ENCODE measurements at regions not wholly inside any gene's neighbourhood (a gene's known extent, or its start where the extent isn't known, plus 50 kb on each side); places are given as distances from the start of the nearest gene placed in this dataset.

DNA sequence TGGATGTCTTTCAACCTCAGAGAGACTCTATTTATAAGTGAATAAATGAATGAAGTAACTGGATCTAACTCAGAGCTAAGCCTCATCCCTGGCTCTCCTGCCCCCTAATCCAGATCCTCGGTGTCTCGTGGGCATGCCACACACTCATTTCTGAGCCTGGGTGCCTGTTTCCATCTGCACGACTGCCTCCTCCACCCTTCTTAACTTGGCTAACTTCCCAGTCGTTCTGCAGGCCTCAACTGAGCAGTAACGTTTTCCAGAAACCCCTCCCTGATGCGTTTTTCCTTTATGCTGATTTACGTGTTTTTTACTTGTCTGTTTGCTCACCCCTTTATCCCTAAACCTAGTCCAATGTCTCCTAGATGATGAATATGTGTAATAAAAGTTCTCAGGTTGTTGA, 186.9 kb upstream of the HS3ST1 start:
- Histone ChIP-seq H3K9ac (ENCODE audit: insufficient read depth in 1 of 2, low read depth in 2 of 2, low read length in 2 of 2) (no peak overlapping the region), H3K4me2 (ENCODE audit: insufficient read depth, low read length) (no peak overlapping the region), H3K4me3 (no peak overlapping the region), H3K27ac (ENCODE audit: extremely low read depth, low read depth, low read length) (no peak overlapping the region), H2AFZ (ENCODE audit: low read depth, low read length) (no peak overlapping the region), H3K36me3 (ENCODE audit: control insufficient read depth, insufficient read depth, low read length) (no peaks in the 10 kb centered on the region), H3K9me1 (ENCODE audit: control insufficient read depth, insufficient read depth, low read length) (no peaks in the 10 kb centered on the region), H3K79me2 (ENCODE audit: control insufficient read depth, insufficient read depth, low read length) (no peaks in the 10 kb centered on the region), H3K4me1 (replicated peaks in 1 of 2; ENCODE audit: control insufficient read depth in 2 of 2, insufficient read depth in 2 of 2, low read length in 2 of 2) (no peaks in the 10 kb centered on the region), H3K27me3 (ENCODE audit: control insufficient read depth in 2 of 2, insufficient read depth in 2 of 2, low read length in 2 of 2) (no peaks in the 10 kb centered on the region), H3K9me3 (replicated peaks; ENCODE audit: control insufficient read depth, insufficient read depth, low read depth, low read length) (no peaks in the 10 kb centered on the region), H4K20me1 (replicated peaks; ENCODE audit: control insufficient read depth, insufficient read depth, low read length) (no peaks in the 10 kb centered on the region)
- DNase-seq (ENCODE audit: extremely low read depth in 1 of 4, low spot score in 3 of 4) (no peak), FAIRE-seq (no peak), ATAC-seq (no peak)
- CTCF ChIA-PET (ENCODE audit: low intra/inter-chr PET ratio) = no interaction called here
- in situ Hi-C loops (cut with MboI) (no loop called here), intact Hi-C loops (cut with micrococcal nuclease) (no loop called here)
- TF ChIP-seq FIP1L1 (IDR thresholded peaks at IDR 0.05; ENCODE audit: low read depth, low read length, poor library complexity, severe bottlenecking) (no peak), NR2F6 (CRISPR knock-in tag; IDR thresholded peaks at IDR 0.05) (no peak), EP300 (IDR thresholded peaks at IDR 0.05; ENCODE audit: low read length) (no peak), MTA1 (IDR thresholded peaks at IDR 0.05; ENCODE audit: borderline replicate concordance) (no peak), E2F3 (CRISPR knock-in tag; IDR thresholded peaks at IDR 0.05) (no peak), ZNF436 (CRISPR knock-in tag; IDR thresholded peaks at IDR 0.05) (no peak), ARNT (IDR thresholded peaks at IDR 0.05) (no peak), HCFC1 (IDR thresholded peaks at IDR 0.05; ENCODE audit: low read depth, low read length) (no peak), KDM5B (IDR thresholded peaks at IDR 0.05; ENCODE audit: insufficient replicate concordance, low read depth, low read length) (no peak), RBM39 (optimal IDR thresholded peaks at IDR 0.05; ENCODE audit: low read depth, low read length) (no peak), TCF7L2 (IDR thresholded peaks at IDR 0.05; ENCODE audit: low read depth, low read length) (no peak), L3MBTL2 (IDR thresholded peaks at IDR 0.05) (no peak)
- TF ChIP-seq, protein P1, sequence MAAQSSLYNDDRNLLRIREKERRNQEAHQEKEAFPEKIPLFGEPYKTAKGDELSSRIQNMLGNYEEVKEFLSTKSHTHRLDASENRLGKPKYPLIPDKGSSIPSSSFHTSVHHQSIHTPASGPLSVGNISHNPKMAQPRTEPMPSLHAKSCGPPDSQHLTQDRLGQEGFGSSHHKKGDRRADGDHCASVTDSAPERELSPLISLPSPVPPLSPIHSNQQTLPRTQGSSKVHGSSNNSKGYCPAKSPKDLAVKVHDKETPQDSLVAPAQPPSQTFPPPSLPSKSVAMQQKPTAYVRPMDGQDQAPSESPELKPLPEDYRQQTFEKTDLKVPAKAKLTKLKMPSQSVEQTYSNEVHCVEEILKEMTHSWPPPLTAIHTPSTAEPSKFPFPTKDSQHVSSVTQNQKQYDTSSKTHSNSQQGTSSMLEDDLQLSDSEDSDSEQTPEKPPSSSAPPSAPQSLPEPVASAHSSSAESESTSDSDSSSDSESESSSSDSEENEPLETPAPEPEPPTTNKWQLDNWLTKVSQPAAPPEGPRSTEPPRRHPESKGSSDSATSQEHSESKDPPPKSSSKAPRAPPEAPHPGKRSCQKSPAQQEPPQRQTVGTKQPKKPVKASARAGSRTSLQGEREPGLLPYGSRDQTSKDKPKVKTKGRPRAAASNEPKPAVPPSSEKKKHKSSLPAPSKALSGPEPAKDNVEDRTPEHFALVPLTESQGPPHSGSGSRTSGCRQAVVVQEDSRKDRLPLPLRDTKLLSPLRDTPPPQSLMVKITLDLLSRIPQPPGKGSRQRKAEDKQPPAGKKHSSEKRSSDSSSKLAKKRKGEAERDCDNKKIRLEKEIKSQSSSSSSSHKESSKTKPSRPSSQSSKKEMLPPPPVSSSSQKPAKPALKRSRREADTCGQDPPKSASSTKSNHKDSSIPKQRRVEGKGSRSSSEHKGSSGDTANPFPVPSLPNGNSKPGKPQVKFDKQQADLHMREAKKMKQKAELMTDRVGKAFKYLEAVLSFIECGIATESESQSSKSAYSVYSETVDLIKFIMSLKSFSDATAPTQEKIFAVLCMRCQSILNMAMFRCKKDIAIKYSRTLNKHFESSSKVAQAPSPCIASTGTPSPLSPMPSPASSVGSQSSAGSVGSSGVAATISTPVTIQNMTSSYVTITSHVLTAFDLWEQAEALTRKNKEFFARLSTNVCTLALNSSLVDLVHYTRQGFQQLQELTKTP (IDR thresholded peaks at IDR 0.05; ENCODE audit: low read depth in 1 of 2, partially characterized antibody in 2 of 2) = no peak
- TF ChIP-seq, protein P2, sequence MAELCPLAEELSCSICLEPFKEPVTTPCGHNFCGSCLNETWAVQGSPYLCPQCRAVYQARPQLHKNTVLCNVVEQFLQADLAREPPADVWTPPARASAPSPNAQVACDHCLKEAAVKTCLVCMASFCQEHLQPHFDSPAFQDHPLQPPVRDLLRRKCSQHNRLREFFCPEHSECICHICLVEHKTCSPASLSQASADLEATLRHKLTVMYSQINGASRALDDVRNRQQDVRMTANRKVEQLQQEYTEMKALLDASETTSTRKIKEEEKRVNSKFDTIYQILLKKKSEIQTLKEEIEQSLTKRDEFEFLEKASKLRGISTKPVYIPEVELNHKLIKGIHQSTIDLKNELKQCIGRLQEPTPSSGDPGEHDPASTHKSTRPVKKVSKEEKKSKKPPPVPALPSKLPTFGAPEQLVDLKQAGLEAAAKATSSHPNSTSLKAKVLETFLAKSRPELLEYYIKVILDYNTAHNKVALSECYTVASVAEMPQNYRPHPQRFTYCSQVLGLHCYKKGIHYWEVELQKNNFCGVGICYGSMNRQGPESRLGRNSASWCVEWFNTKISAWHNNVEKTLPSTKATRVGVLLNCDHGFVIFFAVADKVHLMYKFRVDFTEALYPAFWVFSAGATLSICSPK (IDR thresholded peaks at IDR 0.05; ENCODE audit: borderline replicate concordance) = no peak
- BruUV-seq (replicated peaks) = no TSS peak
- POLR2A ChIA-PET = no interaction called here
- under 1% methylated on average over 7 of the region's 7 CpGs for WGBS (ENCODE audit: insufficient coverage, low coverage, missing lambda C conversion rate)

Data from K562 (cell line).